SK-N-SH (cell line): ENCODE measurements at regions not wholly inside any gene's neighbourhood (a gene's known extent, or its start where the extent isn't known, plus 50 kb on each side); places are given as distances from the start of the nearest gene placed in this dataset.

ENCODE experiments used
- CTCF ChIA-PET: fragments of 300-600, 350-600 bp; formaldehyde crosslinking; extraction: SDS; loops from one replicate; lab custom pipeline; 2021; lab: Yijun Ruan, JAX
- POLR2A ChIA-PET: fragments of 350-600 bp; sonication (Branson Sonifier 250); formaldehyde crosslinking; extraction: SDS; loops from one replicate; lab custom pipeline; 2020; ENCODE audit warnings: antibody characterized with exemption, inconsistent platforms; lab: Yijun Ruan, JAX
- DNase-seq: peaks from one replicate; pipeline ENCODE4 v3.0.0; 2012
- H2AFZ ChIP-seq: fragments of 200-600 bp; sonication (generic); 2 replicates; pipeline ENCODE4 v1.8.1; 2016; ENCODE audit warnings: antibody characterized with exemption, mild to moderate bottlenecking, low read depth
- H3F3A ChIP-seq: fragments of 200-600 bp; sonication (generic); replicated peaks from 2 replicates; pipeline ENCODE3; 2016; ENCODE audit warnings: antibody characterized with exemption, mild to moderate bottlenecking; ENCODE audit not compliant: insufficient read depth
- H3K27ac ChIP-seq, 2 experiments: fragments of 200-500 bp in 1 of 2; fragments of 200-600 bp in 1 of 2; sonication (Bioruptor generic) in 1 of 2; sonication (generic), shearing (Covaris generic) in 1 of 2; 2 replicates each; pipeline versions ENCODE4 v1.5.1 to v1.6.1; 2014 to 2016; ENCODE audit warnings: low read depth in 2 of 2, inconsistent platforms in 1 of 2, low read length in 1 of 2, mild to moderate bottlenecking in 1 of 2, mixed read lengths in 1 of 2
- H3K27me3 ChIP-seq: fragments of 200-600 bp; sonication (generic), shearing (Covaris generic); 2 replicates; pipeline ENCODE4 v1.6.1; 2016; ENCODE audit warnings: mixed run types; ENCODE audit not compliant: insufficient read depth
- H3K36me3 ChIP-seq, 2 experiments: fragments of 200-500 bp in 1 of 2; fragments of 200-600 bp in 1 of 2; sonication (Bioruptor generic) in 1 of 2; sonication (generic) in 1 of 2; replicated peaks in 1 of 2; 2 replicates each; pipeline versions ENCODE3 to v1.5.1; 2014 to 2016; ENCODE audit warnings: low read length in 1 of 2, mild to moderate bottlenecking in 1 of 2; ENCODE audit not compliant: insufficient read depth in 2 of 2, control insufficient read depth in 1 of 2
- H3K4me1 ChIP-seq, 2 experiments: fragments of 200-500 bp in 1 of 2; fragments of 200-600 bp in 1 of 2; sonication (Bioruptor generic) in 1 of 2; sonication (generic), shearing (Covaris generic) in 1 of 2; 2 replicates each; pipeline versions ENCODE4 v1.5.1 to v1.6.1; 2014 to 2016; ENCODE audit warnings: low read depth in 1 of 2, low read length in 1 of 2, mixed run types in 1 of 2; ENCODE audit not compliant: insufficient read depth in 2 of 2, control insufficient read depth in 1 of 2
- H3K4me2 ChIP-seq: fragments of 200-600 bp; sonication (generic), shearing (Covaris generic); 2 replicates; pipeline ENCODE4 v1.6.1; 2017; ENCODE audit warnings: mixed run types
- H3K4me3 ChIP-seq, 2 experiments: fragments of 200-500 bp in 1 of 2; fragments of 200-600 bp in 1 of 2; sonication (Bioruptor generic) in 1 of 2; sonication (generic), shearing (Covaris generic) in 1 of 2; 2 replicates each; pipeline versions ENCODE4 v1.5.1 to v1.8.1; 2014 to 2016; ENCODE audit warnings: low read depth in 2 of 2, inconsistent platforms in 1 of 2, low read length in 1 of 2, mild to moderate bottlenecking in 1 of 2, mixed read lengths in 1 of 2, moderate library complexity in 1 of 2
- H3K79me2 ChIP-seq: fragments of 200-600 bp; sonication (generic); 2 replicates; pipeline ENCODE4 v1.8.1; 2017; ENCODE audit warnings: mild to moderate bottlenecking; ENCODE audit not compliant: insufficient read depth
- H3K9ac ChIP-seq: fragments of 200-600 bp; sonication (generic); 2 replicates; pipeline ENCODE4 v1.6.1; 2017; ENCODE audit warnings: mixed run types
- H3K9me2 ChIP-seq: fragments of 200-600 bp; sonication (generic); 2 replicates; pipeline ENCODE4 v1.6.1; 2017; ENCODE audit warnings: mixed run types
- H3K9me3 ChIP-seq: fragments of 200-600 bp; sonication (generic); 2 replicates; pipeline ENCODE4 v1.6.1; 2017; ENCODE audit warnings: mixed run types, mild to moderate bottlenecking, moderate library complexity
- H4K20me1 ChIP-seq: fragments of 200-600 bp; sonication (generic); 2 replicates; pipeline ENCODE4 v1.6.1; 2017; ENCODE audit warnings: mild to moderate bottlenecking, mixed run types; ENCODE audit not compliant: insufficient read depth
- EZH2phosphoT487 ChIP-seq: fragments of 200-600 bp; sonication (generic); IDR thresholded peaks from 2 replicates; pipeline ENCODE4 v1.6.1; 2017; ENCODE audit warnings: low read depth, mixed run types, mild to moderate bottlenecking, antibody characterized with exemption, moderate library complexity, borderline replicate concordance
- FOSL2 ChIP-seq: IDR thresholded peaks from 2 replicates; pipeline ENCODE4 v1.4.0; 2012; ENCODE audit warnings: low read depth, mild to moderate bottlenecking, moderate library complexity, borderline replicate concordance
- GATA2 ChIP-seq: sonication (generic); formaldehyde crosslinking; IDR thresholded peaks from 2 replicates; pipeline ENCODE4 v1.5.0; 2020; ENCODE audit warnings: mild to moderate bottlenecking, missing genetic modification reagents
- NFIC ChIP-seq: IDR thresholded peaks from 2 replicates; pipeline ENCODE4 v1.4.0; 2012; ENCODE audit warnings: borderline replicate concordance
- TCF12 ChIP-seq: IDR thresholded peaks from 2 replicates; pipeline ENCODE4 v1.4.0; 2012
- TEAD4 ChIP-seq: IDR thresholded peaks from 2 replicates; pipeline ENCODE4 v1.4.0; 2012; ENCODE audit warnings: mild to moderate bottlenecking, borderline replicate concordance; ENCODE audit not compliant: insufficient read depth
- YY1 ChIP-seq: IDR thresholded peaks from 2 replicates; pipeline ENCODE4 v1.4.0; 2012; ENCODE audit warnings: low read depth, mild to moderate bottlenecking
- WGBS: methylation state at CpG from one replicate; pipeline ENCODE4 v1.1.6; 2017; ENCODE audit warnings: low lambda C conversion rate; 5-methylcytosine and 5-hydroxymethylcytosine counted together
- TF ChIP-seq, protein P1 (sequence below): fragments of 200-600 bp; sonication (generic); IDR thresholded peaks from 2 replicates; pipeline ENCODE4 v1.6.1; 2017; ENCODE audit warnings: antibody characterized with exemption, mild to moderate bottlenecking, moderate library complexity
- TF ChIP-seq, protein P2 (sequence below): IDR thresholded peaks from 2 replicates; pipeline ENCODE4 v1.4.0; 2012; ENCODE audit warnings: low read depth, borderline replicate concordance
- TF ChIP-seq, protein P3 (sequence below): IDR thresholded peaks from 2 replicates; pipeline ENCODE4 v1.6.1; 2012; ENCODE audit warnings: mild to moderate bottlenecking, low read depth, low read length, moderate library complexity
- TF ChIP-seq, protein P4 (sequence below): IDR thresholded peaks from 2 replicates; pipeline ENCODE4 v1.4.0; 2012; ENCODE audit warnings: low read depth, borderline replicate concordance

DNA sequence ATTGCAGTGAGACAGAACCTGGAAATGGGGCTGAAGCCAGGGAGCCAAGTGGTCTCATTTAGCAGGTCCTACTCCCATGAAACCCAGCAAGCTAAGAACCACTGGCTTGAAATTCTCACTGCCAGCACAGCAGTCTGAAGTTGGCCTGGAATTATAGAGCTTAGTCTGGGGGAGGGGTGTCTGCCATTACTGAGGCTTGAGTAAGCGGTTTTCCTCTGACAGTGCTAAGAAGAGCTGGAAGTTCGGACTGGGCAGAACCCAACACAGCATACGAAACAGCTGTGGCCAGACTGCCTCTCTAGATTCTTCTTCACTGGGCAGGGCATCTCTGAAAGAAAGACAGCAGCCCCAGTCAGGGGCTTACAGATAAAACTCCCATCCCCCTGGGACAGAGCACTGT lies 305.7 kb upstream of the SETBP1 start:
- POLR2A ChIA-PET, result no interaction called here
- Histone ChIP-seq H3K9ac (no peak overlapping the region), H3K4me3 (no peak overlapping the region), H3F3A (no peaks in the 10 kb centered on the region), H3K4me1 (no peaks in the 10 kb centered on the region), H3K36me3 (no peaks in the 10 kb centered on the region), H3K4me2 (no peak overlapping the region), H3K27ac (no peak overlapping the region), H3K9me2 (no peaks in the 10 kb centered on the region), H4K20me1 (no peaks in the 10 kb centered on the region), H3K79me2 (no peaks in the 10 kb centered on the region), H3K27me3 (no peaks in the 10 kb centered on the region), H3K9me3 (0 out of 2 replicates have a peak, but pooled peaks cover 4% of the 10 kb centered on the region), H2AFZ (no peak overlapping the region)
- WGBS, result 57% methylated on average over 3 of the region's 3 CpGs
- TF ChIP-seq FOSL2, result no peak
- TF ChIP-seq, protein P1, sequence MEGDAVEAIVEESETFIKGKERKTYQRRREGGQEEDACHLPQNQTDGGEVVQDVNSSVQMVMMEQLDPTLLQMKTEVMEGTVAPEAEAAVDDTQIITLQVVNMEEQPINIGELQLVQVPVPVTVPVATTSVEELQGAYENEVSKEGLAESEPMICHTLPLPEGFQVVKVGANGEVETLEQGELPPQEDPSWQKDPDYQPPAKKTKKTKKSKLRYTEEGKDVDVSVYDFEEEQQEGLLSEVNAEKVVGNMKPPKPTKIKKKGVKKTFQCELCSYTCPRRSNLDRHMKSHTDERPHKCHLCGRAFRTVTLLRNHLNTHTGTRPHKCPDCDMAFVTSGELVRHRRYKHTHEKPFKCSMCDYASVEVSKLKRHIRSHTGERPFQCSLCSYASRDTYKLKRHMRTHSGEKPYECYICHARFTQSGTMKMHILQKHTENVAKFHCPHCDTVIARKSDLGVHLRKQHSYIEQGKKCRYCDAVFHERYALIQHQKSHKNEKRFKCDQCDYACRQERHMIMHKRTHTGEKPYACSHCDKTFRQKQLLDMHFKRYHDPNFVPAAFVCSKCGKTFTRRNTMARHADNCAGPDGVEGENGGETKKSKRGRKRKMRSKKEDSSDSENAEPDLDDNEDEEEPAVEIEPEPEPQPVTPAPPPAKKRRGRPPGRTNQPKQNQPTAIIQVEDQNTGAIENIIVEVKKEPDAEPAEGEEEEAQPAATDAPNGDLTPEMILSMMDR, result no peak
- TF ChIP-seq, protein P2, sequence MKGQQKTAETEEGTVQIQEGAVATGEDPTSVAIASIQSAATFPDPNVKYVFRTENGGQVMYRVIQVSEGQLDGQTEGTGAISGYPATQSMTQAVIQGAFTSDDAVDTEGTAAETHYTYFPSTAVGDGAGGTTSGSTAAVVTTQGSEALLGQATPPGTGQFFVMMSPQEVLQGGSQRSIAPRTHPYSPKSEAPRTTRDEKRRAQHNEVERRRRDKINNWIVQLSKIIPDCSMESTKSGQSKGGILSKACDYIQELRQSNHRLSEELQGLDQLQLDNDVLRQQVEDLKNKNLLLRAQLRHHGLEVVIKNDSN, result no peak
- TF ChIP-seq NFIC, result no peak
- no peak for TF ChIP-seq GATA2 (CRISPR knock-in tag)
- TF ChIP-seq, protein P3, sequence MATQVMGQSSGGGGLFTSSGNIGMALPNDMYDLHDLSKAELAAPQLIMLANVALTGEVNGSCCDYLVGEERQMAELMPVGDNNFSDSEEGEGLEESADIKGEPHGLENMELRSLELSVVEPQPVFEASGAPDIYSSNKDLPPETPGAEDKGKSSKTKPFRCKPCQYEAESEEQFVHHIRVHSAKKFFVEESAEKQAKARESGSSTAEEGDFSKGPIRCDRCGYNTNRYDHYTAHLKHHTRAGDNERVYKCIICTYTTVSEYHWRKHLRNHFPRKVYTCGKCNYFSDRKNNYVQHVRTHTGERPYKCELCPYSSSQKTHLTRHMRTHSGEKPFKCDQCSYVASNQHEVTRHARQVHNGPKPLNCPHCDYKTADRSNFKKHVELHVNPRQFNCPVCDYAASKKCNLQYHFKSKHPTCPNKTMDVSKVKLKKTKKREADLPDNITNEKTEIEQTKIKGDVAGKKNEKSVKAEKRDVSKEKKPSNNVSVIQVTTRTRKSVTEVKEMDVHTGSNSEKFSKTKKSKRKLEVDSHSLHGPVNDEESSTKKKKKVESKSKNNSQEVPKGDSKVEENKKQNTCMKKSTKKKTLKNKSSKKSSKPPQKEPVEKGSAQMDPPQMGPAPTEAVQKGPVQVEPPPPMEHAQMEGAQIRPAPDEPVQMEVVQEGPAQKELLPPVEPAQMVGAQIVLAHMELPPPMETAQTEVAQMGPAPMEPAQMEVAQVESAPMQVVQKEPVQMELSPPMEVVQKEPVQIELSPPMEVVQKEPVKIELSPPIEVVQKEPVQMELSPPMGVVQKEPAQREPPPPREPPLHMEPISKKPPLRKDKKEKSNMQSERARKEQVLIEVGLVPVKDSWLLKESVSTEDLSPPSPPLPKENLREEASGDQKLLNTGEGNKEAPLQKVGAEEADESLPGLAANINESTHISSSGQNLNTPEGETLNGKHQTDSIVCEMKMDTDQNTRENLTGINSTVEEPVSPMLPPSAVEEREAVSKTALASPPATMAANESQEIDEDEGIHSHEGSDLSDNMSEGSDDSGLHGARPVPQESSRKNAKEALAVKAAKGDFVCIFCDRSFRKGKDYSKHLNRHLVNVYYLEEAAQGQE, result no peak
- TF ChIP-seq, protein P4, sequence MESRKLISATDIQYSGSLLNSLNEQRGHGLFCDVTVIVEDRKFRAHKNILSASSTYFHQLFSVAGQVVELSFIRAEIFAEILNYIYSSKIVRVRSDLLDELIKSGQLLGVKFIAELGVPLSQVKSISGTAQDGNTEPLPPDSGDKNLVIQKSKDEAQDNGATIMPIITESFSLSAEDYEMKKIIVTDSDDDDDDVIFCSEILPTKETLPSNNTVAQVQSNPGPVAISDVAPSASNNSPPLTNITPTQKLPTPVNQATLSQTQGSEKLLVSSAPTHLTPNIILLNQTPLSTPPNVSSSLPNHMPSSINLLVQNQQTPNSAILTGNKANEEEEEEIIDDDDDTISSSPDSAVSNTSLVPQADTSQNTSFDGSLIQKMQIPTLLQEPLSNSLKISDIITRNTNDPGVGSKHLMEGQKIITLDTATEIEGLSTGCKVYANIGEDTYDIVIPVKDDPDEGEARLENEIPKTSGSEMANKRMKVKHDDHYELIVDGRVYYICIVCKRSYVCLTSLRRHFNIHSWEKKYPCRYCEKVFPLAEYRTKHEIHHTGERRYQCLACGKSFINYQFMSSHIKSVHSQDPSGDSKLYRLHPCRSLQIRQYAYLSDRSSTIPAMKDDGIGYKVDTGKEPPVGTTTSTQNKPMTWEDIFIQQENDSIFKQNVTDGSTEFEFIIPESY, result no peak
- no peak for TF ChIP-seq EZH2phosphoT487
- no peak for TF ChIP-seq YY1
- no peak for TF ChIP-seq TEAD4
- TF ChIP-seq TCF12, result no peak
- CTCF ChIA-PET, result interaction anchor here (1.0 kb wide), 1 partner anchor 754 kb away, joined by 3 read pairs; no protein-coding TSS in a partner anchor
- DNase-seq, result no peak
